ENCODE measurements at regions not wholly inside any gene's neighbourhood (a gene's known extent, or its start where the extent isn't known, plus 50 kb on each side); places are given as distances from the start of the nearest gene placed in this dataset.
A peak's percentile ranks its signal among the peaks of the same experiment; 100 is the strongest.
"Not testable (repeated sequence)": the region's sequence is repeated elsewhere in the genome, so short reads cannot be mapped to it uniquely, and the experiment has no call there.

- no peak for DNase-seq (ENCODE audit: low read depth)
These were observed 70.5 kb upstream of the ATP2B1 start for GRCh38 chr12:89779090-89779489.

GRCh38 chr12:89777733-89778379 is 69.2 kb upstream of the ATP2B1 start:
- DNase-seq (ENCODE audit: low read depth), result no peak

- no peak for DNase-seq (ENCODE audit: low read depth)
These were observed 67.3 kb upstream of the ATP2B1 start for GRCh38 chr12:89775986-89776365.

GRCh38 chr12:89775063-89775985 is 66.7 kb upstream of the ATP2B1 start:
- DNase-seq (ENCODE audit: low read depth), result peak; percentile 85

- DNase-seq (ENCODE audit: low read depth), result no peak
These were observed 66.0 kb upstream of the ATP2B1 start for GRCh38 chr12:89774645-89775044.

GRCh38 chr12:89770391-89770790 is 61.8 kb upstream of the ATP2B1 start:
- DNase-seq (ENCODE audit: low read depth), result peak; percentile 76

GRCh38 chr12:89769483-89769818 is 60.8 kb upstream of the ATP2B1 start:
- no peak for DNase-seq (ENCODE audit: low read depth)

- peak; percentile 98 for DNase-seq (ENCODE audit: low read depth)
These were observed 60.2 kb upstream of the ATP2B1 start for GRCh38 chr12:89768586-89769482.

- no peak for DNase-seq (ENCODE audit: low read depth)
These were observed 57.6 kb upstream of the ATP2B1 start for GRCh38 chr12:89765959-89766824.

GRCh38 chr12:89764164-89764563 is 55.5 kb upstream of the ATP2B1 start:
- not testable (repeated sequence) for DNase-seq (ENCODE audit: low read depth)

- no peak for DNase-seq (ENCODE audit: low read depth)
These were observed 54.0 kb upstream of the ATP2B1 start for GRCh38 chr12:89762498-89763170.

GRCh38 chr12:89760783-89761182 is 52.1 kb upstream of the ATP2B1 start:
- DNase-seq (ENCODE audit: low read depth), result no peak
